HG02938 (cell line): ENCODE measurements at regions not wholly inside any gene's neighbourhood (a gene's known extent, or its start where the extent isn't known, plus 50 kb on each side); places are given as distances from the start of the nearest gene placed in this dataset.

Source experiments
- ATAC-seq: cut with Tn5 transposase; IDR thresholded peaks from one replicate; pipeline ENCODE4 v1.9.1; 2021; ENCODE audit warnings: mild to moderate bottlenecking, moderate library complexity; ENCODE audit not compliant: unreplicated experiment

GRCh38 chr1:195141294-195141693, 1466.9 kb downstream of the KCNT2 start:
- ATAC-seq: no peak

- no peak for ATAC-seq
Measured at GRCh38 chr1:195130598-195130997, 1477.6 kb downstream of the KCNT2 start.

GRCh38 chr1:195122497-195122896, 1485.7 kb downstream of the KCNT2 start:
- ATAC-seq: no peak

- no peak for ATAC-seq
Measured at GRCh38 chr1:195113471-195113870, 1494.8 kb downstream of the KCNT2 start.

- no peak for ATAC-seq
Measured at GRCh38 chr1:195105773-195106172, 1502.5 kb downstream of the KCNT2 start.

GRCh38 chr1:195105281-195105680, 1503.0 kb downstream of the KCNT2 start:
- ATAC-seq: peak; percentile 71

GRCh38 chr1:195097316-195097715, 1510.9 kb downstream of the KCNT2 start:
- ATAC-seq: no peak

GRCh38 chr1:195096051-195096521, 1512.2 kb downstream of the KCNT2 start:
- no peak for ATAC-seq

- ATAC-seq: no peak
Measured at GRCh38 chr1:195085196-195085595, 1523.0 kb downstream of the KCNT2 start.

GRCh38 chr1:195082183-195082582, 1526.1 kb downstream of the KCNT2 start:
- ATAC-seq: no peak

- ATAC-seq: no peak
Measured at GRCh38 chr1:195076682-195077081, 1531.6 kb downstream of the KCNT2 start.

- no peak for ATAC-seq
Measured at GRCh38 chr1:195075973-195076372, 1532.3 kb downstream of the KCNT2 start.

- no peak for ATAC-seq
Measured at GRCh38 chr1:195071461-195071860, 1536.8 kb downstream of the KCNT2 start.

- no peak for ATAC-seq
Measured at GRCh38 chr1:195065437-195065836, 1542.8 kb downstream of the KCNT2 start.

- no peak for ATAC-seq
Measured at GRCh38 chr1:195064358-195064757, 1543.9 kb downstream of the KCNT2 start.

- no peak for ATAC-seq
Measured at GRCh38 chr1:195054217-195054687, 1554.0 kb downstream of the KCNT2 start.

GRCh38 chr1:195053478-195053877, 1554.8 kb downstream of the KCNT2 start:
- no peak for ATAC-seq

GRCh38 chr1:195047772-195048171, 1560.5 kb downstream of the KCNT2 start:
- no peak for ATAC-seq

- ATAC-seq: no peak
Measured at GRCh38 chr1:195045072-195045471, 1563.2 kb downstream of the KCNT2 start.

GRCh38 chr1:195030793-195031192, 1577.4 kb downstream of the KCNT2 start:
- ATAC-seq: no peak

- ATAC-seq: no peak
Measured at GRCh38 chr1:195026792-195027191, 1581.4 kb downstream of the KCNT2 start.

- no peak for ATAC-seq
Measured at GRCh38 chr1:195019385-195019784, 1588.9 kb downstream of the KCNT2 start.

- no peak for ATAC-seq
Measured at GRCh38 chr1:195012995-195013394, 1595.2 kb downstream of the KCNT2 start.
